Upper lobe of left lung (tissue), 4 donors: ENCODE measurements at regions not wholly inside any gene's neighbourhood (a gene's known extent, or its start where the extent isn't known, plus 50 kb on each side); places are given as distances from the start of the nearest gene placed in this dataset.

Experiments used
- CTCF ChIP-seq, 6 experiments: fragments of 450-650 bp in 4 of 6; fragments of 200-600 bp in 2 of 6; sonication (generic) in 2 of 6; IDR thresholded peaks; one replicate each; pipeline ENCODE4 v1.5.1; 2016 to 2019; ENCODE audit warnings: antibody characterized with exemption in 6 of 6
- EP300 ChIP-seq, 4 donors: sonication (generic); formaldehyde crosslinking; IDR thresholded peaks; one replicate each; pipeline ENCODE4 v1.5.1; 2017; ENCODE audit warnings: antibody characterized with exemption in 4 of 4, control low read depth in 2 of 4
- POLR2A ChIP-seq, 4 donors: fragments of 450-650 bp; IDR thresholded peaks; one replicate each; pipeline ENCODE4 v1.5.1; 2016 to 2017; ENCODE audit warnings: antibody characterized with exemption in 4 of 4, mild to moderate bottlenecking in 2 of 4

- TF ChIP-seq EP300 (IDR thresholded peaks at IDR 0.05) (no peak), POLR2A (IDR thresholded peaks at IDR 0.05) (no peak), CTCF (IDR thresholded peaks at IDR 0.05) (no peak)
Observed at GRCh38 chr3:63097396-63097795, 180.7 kb upstream of the SYNPR start.
